HCT116 (cell line): ENCODE measurements at regions not wholly inside any gene's neighbourhood (a gene's known extent, or its start where the extent isn't known, plus 50 kb on each side); places are given as distances from the start of the nearest gene placed in this dataset.

ENCODE experiments used
- CBX3 ChIP-seq: IDR thresholded peaks from 2 replicates; pipeline ENCODE4 v1.6.1; 2012; ENCODE audit warnings: low read depth
- EGR1 ChIP-seq: IDR thresholded peaks from 2 replicates; pipeline ENCODE4 v1.6.1; 2012; ENCODE audit warnings: low read depth
- EZH2phosphoT487 ChIP-seq: fragments of 200-600 bp; IDR thresholded peaks from 2 replicates; pipeline ENCODE4 v1.6.1; 2018; ENCODE audit warnings: antibody characterized with exemption, borderline replicate concordance
- FOSL1 ChIP-seq: IDR thresholded peaks from 2 replicates; pipeline ENCODE4 v1.6.1; 2012; ENCODE audit warnings: low read depth
- POLR2AphosphoS5 ChIP-seq: IDR thresholded peaks from 2 replicates; pipeline ENCODE4 v1.6.1; 2011; ENCODE audit warnings: mild to moderate bottlenecking, low read depth, low read length, moderate library complexity
- RAD21 ChIP-seq: IDR thresholded peaks from 2 replicates; pipeline ENCODE4 v1.6.1; 2012; ENCODE audit warnings: low read depth, mild to moderate bottlenecking
- SP1 ChIP-seq: IDR thresholded peaks from 2 replicates; pipeline ENCODE4 v1.6.1; 2012; ENCODE audit warnings: low read depth
- TCF7L2 ChIP-seq: IDR thresholded peaks from 2 replicates; pipeline ENCODE4 v1.7.0; 2011; ENCODE audit warnings: borderline replicate concordance, inconsistent platforms; ENCODE audit not compliant: insufficient read depth, insufficient read length; ENCODE audit errors: extremely low read depth
- ZFX ChIP-seq: fragments of 450-650 bp; IDR thresholded peaks from 2 replicates; pipeline ENCODE4 v1.6.1; 2017
- ZNF274 ChIP-seq: fragments of 200-500 bp; sonication (Bioruptor generic); IDR thresholded peaks from 2 replicates; pipeline ENCODE4 v1.6.1; 2014; ENCODE audit warnings: mild to moderate bottlenecking, low read depth, low read length, inconsistent platforms
- TF ChIP-seq, protein P1 (sequence below), 3 experiments: fragments of 200-600 bp in 1 of 3; sonication (generic) in 1 of 3; IDR thresholded peaks in 2 of 3; conservative IDR thresholded peaks in 1 of 3; 2 replicates each; pipeline ENCODE4 v1.5.1; 2012 to 2017; ENCODE audit warnings: low read depth in 2 of 3, low read length in 2 of 3, antibody characterized with exemption in 1 of 3, borderline replicate concordance in 1 of 3, control low read depth in 1 of 3, mild to moderate bottlenecking in 1 of 3, mixed read lengths in 1 of 3, mixed run types in 1 of 3, moderate library complexity in 1 of 3; ENCODE audit not compliant: insufficient read depth in 1 of 3
- TF ChIP-seq, protein P2 (sequence below): IDR thresholded peaks from 2 replicates; pipeline ENCODE4 v1.6.1; 2012

DNA sequence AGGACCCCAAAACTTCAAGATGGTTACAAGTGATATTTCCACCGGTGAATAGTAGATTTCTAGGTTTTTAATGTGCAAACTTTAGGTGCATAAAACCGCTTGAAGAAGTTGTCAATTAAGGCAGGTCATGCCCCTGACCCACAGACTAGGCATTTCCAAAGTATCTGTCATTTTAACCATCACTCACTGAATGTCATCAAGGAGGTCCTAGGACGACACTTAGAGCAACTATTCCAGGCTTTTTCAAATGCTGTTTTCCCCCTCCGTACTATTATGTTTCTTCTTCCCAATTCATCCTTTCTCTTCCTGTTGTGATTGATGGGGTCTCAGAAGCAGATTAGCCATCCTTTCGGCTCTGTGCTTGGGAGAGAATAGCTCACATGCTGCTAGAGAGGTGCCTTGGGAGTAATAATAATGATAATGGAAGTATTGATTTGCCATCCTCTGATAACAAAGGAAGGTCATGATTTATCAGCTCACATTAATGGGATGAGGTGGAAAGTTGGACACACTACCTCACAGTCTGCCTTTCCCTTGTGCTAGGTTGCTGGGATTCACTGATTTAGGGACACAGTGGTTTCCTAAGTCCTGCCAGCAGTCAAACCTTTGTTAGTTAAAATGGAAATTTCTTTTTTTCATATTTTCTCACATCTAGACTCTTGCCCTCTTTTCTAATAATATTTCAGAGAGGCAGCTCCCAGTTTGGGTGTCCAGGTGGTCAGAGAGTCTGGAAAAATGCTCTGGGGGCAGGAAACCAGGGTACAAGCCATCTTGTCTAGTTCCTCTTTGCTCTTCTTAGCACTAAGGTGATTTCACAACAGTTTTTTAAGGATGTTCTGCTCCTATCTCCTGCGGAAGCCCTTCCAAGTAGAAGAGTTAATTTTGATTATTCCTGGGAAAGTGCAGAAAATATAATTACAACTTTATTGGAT lies 67.0 kb downstream of the PTTG1 start:
- TF ChIP-seq EGR1 (no peak), POLR2AphosphoS5 (no peak), EZH2phosphoT487 (no peak), FOSL1 (no peak), ZNF274 (no peak), TCF7L2 (no peak), ZFX (no peak), RAD21 (no peak), CBX3 (no peak), SP1 (no peak)
- TF ChIP-seq, protein P1, sequence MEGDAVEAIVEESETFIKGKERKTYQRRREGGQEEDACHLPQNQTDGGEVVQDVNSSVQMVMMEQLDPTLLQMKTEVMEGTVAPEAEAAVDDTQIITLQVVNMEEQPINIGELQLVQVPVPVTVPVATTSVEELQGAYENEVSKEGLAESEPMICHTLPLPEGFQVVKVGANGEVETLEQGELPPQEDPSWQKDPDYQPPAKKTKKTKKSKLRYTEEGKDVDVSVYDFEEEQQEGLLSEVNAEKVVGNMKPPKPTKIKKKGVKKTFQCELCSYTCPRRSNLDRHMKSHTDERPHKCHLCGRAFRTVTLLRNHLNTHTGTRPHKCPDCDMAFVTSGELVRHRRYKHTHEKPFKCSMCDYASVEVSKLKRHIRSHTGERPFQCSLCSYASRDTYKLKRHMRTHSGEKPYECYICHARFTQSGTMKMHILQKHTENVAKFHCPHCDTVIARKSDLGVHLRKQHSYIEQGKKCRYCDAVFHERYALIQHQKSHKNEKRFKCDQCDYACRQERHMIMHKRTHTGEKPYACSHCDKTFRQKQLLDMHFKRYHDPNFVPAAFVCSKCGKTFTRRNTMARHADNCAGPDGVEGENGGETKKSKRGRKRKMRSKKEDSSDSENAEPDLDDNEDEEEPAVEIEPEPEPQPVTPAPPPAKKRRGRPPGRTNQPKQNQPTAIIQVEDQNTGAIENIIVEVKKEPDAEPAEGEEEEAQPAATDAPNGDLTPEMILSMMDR (IDR thresholded peaks at IDR 0.05 in 2 of 3, conservative IDR thresholded peaks at IDR 0.05 in 1 of 3; ENCODE audit: borderline replicate concordance in 1 of 3, insufficient read depth in 1 of 3, low read depth in 2 of 3, low read length in 2 of 3): no peak
- TF ChIP-seq, protein P2, sequence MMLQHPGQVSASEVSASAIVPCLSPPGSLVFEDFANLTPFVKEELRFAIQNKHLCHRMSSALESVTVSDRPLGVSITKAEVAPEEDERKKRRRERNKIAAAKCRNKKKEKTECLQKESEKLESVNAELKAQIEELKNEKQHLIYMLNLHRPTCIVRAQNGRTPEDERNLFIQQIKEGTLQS: no peak
